ENCODE measurements at regions not wholly inside any gene's neighbourhood (a gene's known extent, or its start where the extent isn't known, plus 50 kb on each side); places are given as distances from the start of the nearest gene placed in this dataset.

GRCh38 chr12:102281231-102281630, 83.6 kb upstream of the PMCH start:
- no peak for TF ChIP-seq CTCF (IDR thresholded peaks at IDR 0.05; ENCODE audit: borderline replicate concordance, extremely low read depth, low read length, poor library complexity, severe bottlenecking)
- no peak for TF ChIP-seq EZH2 (IDR thresholded peaks at IDR 0.05; ENCODE audit: borderline replicate concordance, low read depth, low read length, severe bottlenecking)

All from DND-41 (cell line).